Heart right ventricle (tissue), 16 donors: ENCODE measurements at regions not wholly inside any gene's neighbourhood (a gene's known extent, or its start where the extent isn't known, plus 50 kb on each side); places are given as distances from the start of the nearest gene placed in this dataset.
A peak's percentile ranks its signal among the peaks of the same experiment; 100 is the strongest.

Source experiments
- ATAC-seq, 8 donors: fragments of 200-7000 bp; cut with Tn5 transposase; one replicate each; pipeline ENCODE4 v1.9.1; 2020; ENCODE audit warnings: mild to moderate bottlenecking in 8 of 8, moderate library complexity in 8 of 8, moderate number of reproducible peaks in 1 of 8
- DNase-seq, 2 donors: peaks; one replicate each; pipeline ENCODE4 v3.0.0-alpha.2; 2020
- H3K27ac ChIP-seq, 10 donors: fragments of 200-600 bp; sonication (generic) in 2 of 10; one replicate each; pipeline versions ENCODE4 v1.5.0 to v1.8.0; 2020 to 2022; ENCODE audit warnings: mild to moderate bottlenecking in 3 of 10
- H3K27me3 ChIP-seq, 7 donors: fragments of 200-600 bp; one replicate each; pipeline ENCODE4 v1.8.0; 2021 to 2022; ENCODE audit warnings: mild to moderate bottlenecking in 2 of 7
- H3K36me3 ChIP-seq, 9 donors: fragments of 200-600 bp; sonication (generic) in 1 of 9; one replicate each; pipeline versions ENCODE4 v1.5.0 to v1.8.0; 2020 to 2022; ENCODE audit warnings: mild to moderate bottlenecking in 2 of 9
- H3K4me1 ChIP-seq, 9 donors: fragments of 200-600 bp; sonication (generic) in 1 of 9; one replicate each; pipeline versions ENCODE4 v1.5.0 to v1.8.0; 2020 to 2022; ENCODE audit warnings: mild to moderate bottlenecking in 4 of 9
- H3K4me3 ChIP-seq, 10 donors: fragments of 200-600 bp; sonication (generic) in 2 of 10; one replicate each; pipeline versions ENCODE4 v1.5.0 to v1.8.0; 2020 to 2022; ENCODE audit warnings: mild to moderate bottlenecking in 7 of 10, moderate library complexity in 2 of 10
- H3K9me3 ChIP-seq, 11 donors: fragments of 200-600 bp in 10 of 11; sonication (generic) in 2 of 11; one replicate each; pipeline versions ENCODE4 v1.5.0 to v1.8.0; 2013 to 2022; ENCODE audit warnings: mild to moderate bottlenecking in 2 of 11, control low read depth in 1 of 11, moderate library complexity in 1 of 11
- WGBS, 2 donors: extraction: QIAGEN DNeasy Blood & Tissue Kit; methylation state at CpG; one replicate each; pipeline ENCODE4 v1.1.7; 2013; ENCODE audit warnings: inconsistent platforms in 1 of 2; 5-methylcytosine and 5-hydroxymethylcytosine counted together
- intact Hi-C, 10 donors: fragments of 100-400 bp; cut with DNase I; formaldehyde crosslinking; loops; one replicate each; pipeline versions ENCODE4 v1.11.1 to v1.14.2; 2022
- TF ChIP-seq, protein P1 (sequence below), 9 donors: fragments of 200-600 bp; sonication (generic) in 2 of 9; IDR thresholded peaks; one replicate each; pipeline versions ENCODE4 v1.5.0 to v1.8.0; 2021 to 2022; ENCODE audit warnings: antibody characterized with exemption in 9 of 9, mild to moderate bottlenecking in 5 of 9, moderate library complexity in 1 of 9
- donor health status: Arrhythmogenic right ventricular cardiomyopathy.
- donor health status: ischemic (EF 13 %, LVEDD 7.1; RV severe dilation, severe dysfunction).
- donor health status: healthy with polysubstance abuse.
- donor health status: DM: no; HTN: yes; CAD: no.
- donor health status: DM: no; HTN: no; CAD: no.
- donor health status: ischemic (EF 25% LVEDD 6.9; RV normal size, moderate dysfunction).
- donor health status: ischemic (EF 25% LVEDD 5.7; RV mildly dilated, moderate dysfunction).
- donor health status: healthy.
- donor health status: DM: yes; HTN: yes; CAD: no.
- donor health status: Ischemic cardiomyopathy.
- donor health status: ischemic (EF 35%, LVEDD 5.7; RV mildly dilated, moderate dysfunction).
- donor health status: nonischemic (EF 11% LVEDD 7.7; RV severe dilation, severe dysfunction).
- donor health status: DM: yes; HTN: yes; CAD: no.
- donor health status: PGD.
- donor health status: ischemic (EF 29% LVEDD 5.4; RV normal size, mild dysfunction).
- donor health status: nonischemic (EF 23%, LVEDD 6.1; RV moderate dilation, normal function).

DNA sequence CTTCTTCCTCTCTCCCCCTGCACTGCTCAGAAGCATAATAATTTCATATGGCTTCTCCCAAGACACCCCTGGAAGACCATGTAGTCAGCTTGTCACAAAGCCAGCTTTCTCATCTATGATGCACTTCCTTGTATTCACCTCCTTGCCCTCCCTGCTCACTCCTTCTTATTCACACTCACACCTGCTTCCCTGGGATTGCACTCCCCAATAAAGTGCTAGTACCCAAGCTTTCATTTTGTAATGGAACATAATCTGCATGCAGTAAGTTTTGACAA lies 76.9 kb upstream of the FRMD4B start:
- intact Hi-C loops: no loop called here

DNA sequence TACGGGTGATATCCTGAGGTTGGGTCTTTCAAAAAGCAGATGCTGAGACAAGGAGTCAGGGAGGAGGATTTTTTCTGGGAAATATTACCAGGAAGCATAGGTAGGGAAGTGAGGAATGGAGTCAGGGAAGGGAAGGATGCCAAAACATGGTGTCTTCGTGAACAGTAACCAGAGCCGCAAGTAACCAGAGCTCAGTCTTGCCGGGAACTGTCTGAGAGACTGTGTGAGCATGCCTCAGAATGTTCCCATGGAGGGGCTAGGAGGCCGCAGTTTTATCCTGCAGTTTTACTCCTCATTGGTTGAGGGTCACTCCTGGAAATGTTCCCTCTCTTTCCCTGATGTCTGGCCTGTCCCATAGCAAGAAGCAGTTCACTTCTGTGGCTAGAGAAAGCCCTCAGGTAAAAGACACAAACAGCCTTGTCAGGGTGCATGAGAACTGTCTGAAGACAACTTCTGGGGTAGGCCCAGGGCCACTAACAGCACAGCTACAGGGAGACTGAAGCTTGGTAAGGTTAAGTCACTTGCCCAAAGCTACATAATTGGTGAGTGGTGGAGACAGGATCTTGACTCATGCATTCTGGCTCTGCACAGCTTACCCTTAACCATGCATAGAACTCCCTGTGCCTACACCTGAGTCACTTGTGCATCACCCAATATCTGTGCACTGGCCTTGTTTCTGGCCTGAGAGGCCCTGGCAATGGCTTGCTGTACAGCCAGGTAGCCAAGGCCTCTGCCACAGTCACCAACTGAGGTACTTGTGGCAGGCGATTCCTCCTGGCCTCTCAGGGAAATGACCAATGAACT lies 76.3 kb upstream of the FRMD4B start:
- ATAC-seq: peak in 2 of 8 donors; percentile 22 to 42
- Histone ChIP-seq H3K27ac (no peak overlapping the region), H3K4me1 (peaks cover 0 to 5% (median 0%) of the 10 kb centered on the region in 9 donors), H3K4me3 (no peak overlapping the region), H3K9me3 (peaks cover 0 to 5% (median 0%) of the 10 kb centered on the region in 11 donors), H3K27me3 (no peaks in the 10 kb centered on the region), H3K36me3 (no peaks in the 10 kb centered on the region)
- 87 to 91% methylated on average over 6 of the region's 6 CpGs for WGBS, 2 donors
- TF ChIP-seq, protein P1, sequence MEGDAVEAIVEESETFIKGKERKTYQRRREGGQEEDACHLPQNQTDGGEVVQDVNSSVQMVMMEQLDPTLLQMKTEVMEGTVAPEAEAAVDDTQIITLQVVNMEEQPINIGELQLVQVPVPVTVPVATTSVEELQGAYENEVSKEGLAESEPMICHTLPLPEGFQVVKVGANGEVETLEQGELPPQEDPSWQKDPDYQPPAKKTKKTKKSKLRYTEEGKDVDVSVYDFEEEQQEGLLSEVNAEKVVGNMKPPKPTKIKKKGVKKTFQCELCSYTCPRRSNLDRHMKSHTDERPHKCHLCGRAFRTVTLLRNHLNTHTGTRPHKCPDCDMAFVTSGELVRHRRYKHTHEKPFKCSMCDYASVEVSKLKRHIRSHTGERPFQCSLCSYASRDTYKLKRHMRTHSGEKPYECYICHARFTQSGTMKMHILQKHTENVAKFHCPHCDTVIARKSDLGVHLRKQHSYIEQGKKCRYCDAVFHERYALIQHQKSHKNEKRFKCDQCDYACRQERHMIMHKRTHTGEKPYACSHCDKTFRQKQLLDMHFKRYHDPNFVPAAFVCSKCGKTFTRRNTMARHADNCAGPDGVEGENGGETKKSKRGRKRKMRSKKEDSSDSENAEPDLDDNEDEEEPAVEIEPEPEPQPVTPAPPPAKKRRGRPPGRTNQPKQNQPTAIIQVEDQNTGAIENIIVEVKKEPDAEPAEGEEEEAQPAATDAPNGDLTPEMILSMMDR (IDR thresholded peaks at IDR 0.05): no peak
- no peak for DNase-seq
- intact Hi-C loops: no loop called here

More for the DNA sequence above, 76.9 kb upstream of the FRMD4B start:
- no peak overlapping the region for H3K4me3 ChIP-seq
- ATAC-seq (no peak), DNase-seq (no peak)
- TF ChIP-seq, protein P1 (IDR thresholded peaks at IDR 0.05): no peak
- H3K27me3 ChIP-seq: no peaks in the 10 kb centered on the region
- peaks cover 0 to 5% (median 0%) of the 10 kb centered on the region in 11 donors for H3K9me3 ChIP-seq
- peaks cover 0 to 5% (median 0%) of the 10 kb centered on the region in 9 donors for H3K4me1 ChIP-seq
- H3K36me3 ChIP-seq: no peaks in the 10 kb centered on the region
- no peak overlapping the region for H3K27ac ChIP-seq

DNA sequence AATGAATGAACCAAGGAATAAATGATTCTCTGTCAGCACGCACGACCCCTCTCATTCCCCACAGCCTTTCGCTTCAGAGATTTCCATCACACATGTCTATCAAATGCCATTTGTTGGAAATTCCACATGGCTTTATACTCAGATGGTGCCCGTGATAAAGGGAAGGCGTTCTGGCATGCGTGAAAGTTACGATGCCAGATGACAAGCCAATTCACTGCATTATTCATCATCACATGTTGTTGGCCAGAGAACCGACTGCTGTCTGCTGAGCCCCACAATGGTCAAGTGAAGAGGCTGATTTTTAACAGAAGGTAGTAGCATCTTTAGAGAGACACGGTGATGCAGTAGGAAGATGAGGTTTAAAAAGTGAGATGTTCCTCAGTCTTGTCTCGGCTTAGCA lies 74.1 kb upstream of the FRMD4B start:
- WGBS, 2 donors: 90 to 92% methylated on average over 10 of the region's 10 CpGs

DNA sequence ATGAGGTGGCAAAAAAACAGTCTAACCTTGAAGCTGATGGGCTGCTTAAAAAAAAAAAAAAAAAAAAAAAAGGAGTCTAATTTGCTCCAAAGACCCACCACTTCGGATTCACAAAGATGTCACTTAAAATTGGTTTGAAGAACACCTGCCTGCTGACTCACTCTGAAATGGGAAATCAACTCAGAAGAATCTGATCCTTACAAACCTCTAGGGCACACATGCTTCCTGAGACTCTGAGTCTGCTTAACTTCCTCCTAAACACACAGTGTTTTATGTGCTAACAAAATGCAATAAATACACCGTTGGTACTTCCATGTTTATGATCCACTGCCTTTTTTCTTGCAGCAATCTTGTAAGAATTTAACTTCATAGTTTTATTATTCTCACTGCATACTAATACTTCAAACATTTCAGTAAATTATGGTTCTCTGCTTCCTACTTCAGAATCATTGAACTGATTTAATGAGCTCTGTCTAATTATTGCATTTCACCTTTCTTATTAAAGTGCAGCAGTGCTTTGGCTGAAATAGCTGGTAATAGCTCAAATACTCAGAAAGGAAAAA lies 73.0 kb upstream of the FRMD4B start:
- Histone ChIP-seq H3K27ac (no peak overlapping the region), H3K4me1 (peaks cover 0 to 5% (median 0%) of the 10 kb centered on the region in 9 donors), H3K27me3 (no peaks in the 10 kb centered on the region), H3K36me3 (no peaks in the 10 kb centered on the region), H3K9me3 (no peaks in the 10 kb centered on the region), H3K4me3 (no peak overlapping the region)
- 56 to 64% methylated on average over 2 of the region's 2 CpGs for WGBS, 2 donors
- ATAC-seq (no peak), DNase-seq (no peak)
- intact Hi-C loops: loop anchor here in 2 of 10 donors (10.0 kb wide), 2 partner anchors 76 to 206 kb away; no protein-coding TSS in a partner anchor
- TF ChIP-seq, protein P1 (IDR thresholded peaks at IDR 0.05): no peak

More for the DNA sequence above, 74.1 kb upstream of the FRMD4B start:
- DNase-seq: no peak
- Histone ChIP-seq H3K4me3 (no peak overlapping the region), H3K27ac (no peak overlapping the region), H3K9me3 (no peaks in the 10 kb centered on the region), H3K4me1 (peaks cover 0 to 5% (median 0%) of the 10 kb centered on the region in 9 donors), H3K36me3 (no peaks in the 10 kb centered on the region), H3K27me3 (no peaks in the 10 kb centered on the region)
- TF ChIP-seq, protein P1 (IDR thresholded peaks at IDR 0.05): no peak
- no peak for ATAC-seq
- intact Hi-C loops: no loop called here
